Globus pallidus (tissue), 1 donor: ENCODE measurements at regions not wholly inside any gene's neighbourhood (a gene's known extent, or its start where the extent isn't known, plus 50 kb on each side); places are given as distances from the start of the nearest gene placed in this dataset.
"Not testable (repeated sequence)": the region's sequence is repeated elsewhere in the genome, so short reads cannot be mapped to it uniquely, and the experiment has no call there.

Source experiments
- DNase-seq: peaks from one replicate; pipeline ENCODE4 v3.0.0-alpha.2; 2015; ENCODE audit warnings: low spot score

DNA sequence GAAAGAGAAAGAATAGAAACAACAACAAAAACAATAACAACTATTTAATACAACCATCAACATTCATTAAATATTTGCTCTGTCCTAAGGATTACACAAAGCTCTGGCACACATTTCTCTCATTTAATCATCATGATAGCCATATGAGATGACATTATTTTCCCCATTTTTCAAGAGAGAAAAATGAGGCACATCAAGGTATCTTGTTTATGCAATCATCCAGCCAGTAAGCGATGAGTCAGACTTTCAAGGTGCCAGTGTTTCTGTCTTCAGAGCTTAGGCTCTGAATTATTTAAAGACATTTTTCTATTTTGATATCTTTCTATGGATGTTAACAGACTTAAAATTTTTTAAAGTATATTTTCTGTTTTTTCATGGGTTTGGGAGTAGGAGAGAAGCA lies 541.8 kb upstream of the SMIM31 start:
- DNase-seq, result no peak

DNA sequence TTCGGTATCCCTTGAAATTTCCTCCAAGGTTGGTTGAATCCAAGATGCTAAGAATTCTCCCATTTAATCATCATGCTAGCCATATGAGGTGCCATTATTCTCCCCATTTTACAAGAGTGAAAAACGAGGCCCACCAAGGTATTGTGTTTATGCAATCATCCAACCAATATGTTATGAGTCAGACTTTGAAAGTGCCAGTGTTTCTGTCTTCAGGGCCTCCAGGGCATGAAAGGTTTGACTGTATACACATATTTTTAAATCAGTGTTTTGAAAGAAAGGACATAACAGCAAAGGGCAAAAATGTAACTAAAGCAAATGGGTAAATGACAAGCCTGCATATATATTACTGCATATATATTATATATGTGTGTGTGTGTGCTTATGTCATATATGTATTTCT lies 541.2 kb upstream of the SMIM31 start:
- DNase-seq, result no peak

DNA sequence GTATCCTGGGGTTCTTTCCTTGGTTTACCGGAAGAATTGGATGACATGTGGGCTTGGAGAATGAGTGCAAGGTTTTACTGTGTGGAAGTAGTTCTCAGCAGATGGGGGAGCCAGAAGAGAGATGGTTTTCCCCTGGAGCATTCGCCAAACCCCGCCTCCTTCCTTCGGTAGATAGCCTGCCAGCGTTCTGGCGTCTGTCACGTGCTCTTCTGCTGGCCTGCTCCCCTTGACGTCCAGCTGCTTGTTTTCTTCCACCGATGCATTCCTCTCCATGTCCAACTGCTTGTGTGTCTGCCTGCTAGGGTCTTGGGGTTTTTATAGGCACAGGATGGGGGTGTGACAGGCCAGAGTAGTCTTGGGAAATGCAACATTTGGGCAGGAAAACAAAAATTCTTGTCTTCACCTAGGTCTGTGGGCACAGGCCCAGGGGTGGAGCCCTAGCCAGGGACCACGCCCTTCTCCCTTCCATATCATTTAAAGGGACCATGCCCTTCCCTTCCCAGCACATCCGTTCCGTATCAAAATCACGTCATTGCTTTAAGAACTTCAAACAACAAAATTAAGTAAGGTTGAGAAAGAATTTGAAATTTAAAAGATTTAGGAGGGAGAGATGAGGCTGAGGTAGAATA lies 538.7 kb upstream of the SMIM31 start:
- no peak for DNase-seq

DNA sequence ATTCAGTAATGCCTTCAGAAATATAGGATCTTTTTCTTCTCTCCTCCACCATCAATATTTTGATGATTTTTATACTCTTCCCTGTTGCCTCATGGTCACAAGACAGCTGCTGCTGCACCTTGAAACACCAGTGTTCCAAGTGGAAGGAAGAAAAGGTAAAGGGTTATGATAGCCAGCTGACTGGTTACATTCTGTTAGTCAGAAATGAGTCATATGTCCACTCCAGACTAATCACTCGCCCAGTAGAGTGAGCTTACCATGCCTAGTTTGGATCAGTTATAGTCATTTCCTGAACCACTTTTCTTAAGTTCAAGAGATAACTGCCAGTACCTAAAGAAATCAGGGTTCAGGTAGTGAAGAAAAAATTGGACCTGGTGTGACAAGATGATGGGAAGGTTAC lies 532.3 kb upstream of the SMIM31 start:
- no peak for DNase-seq

DNA sequence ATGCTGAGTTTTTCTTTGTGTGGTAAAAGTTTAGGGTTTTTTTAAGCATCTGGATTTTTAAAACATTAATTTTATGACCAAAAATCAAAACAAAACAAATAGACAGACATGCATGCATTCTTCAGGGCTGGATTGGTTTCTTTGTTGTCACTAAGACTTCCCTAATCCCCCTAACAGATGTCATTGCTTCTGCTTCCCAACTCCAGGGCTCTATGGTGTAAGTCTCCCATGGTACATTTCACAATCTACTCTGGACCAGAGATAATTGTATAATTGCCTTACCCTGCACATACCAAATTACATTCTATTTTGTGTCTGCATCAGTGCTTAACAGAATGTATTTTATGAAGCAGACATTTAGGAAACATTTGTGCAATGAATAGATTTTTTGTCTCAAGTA lies 529.1 kb upstream of the SMIM31 start:
- DNase-seq, result no peak

DNA sequence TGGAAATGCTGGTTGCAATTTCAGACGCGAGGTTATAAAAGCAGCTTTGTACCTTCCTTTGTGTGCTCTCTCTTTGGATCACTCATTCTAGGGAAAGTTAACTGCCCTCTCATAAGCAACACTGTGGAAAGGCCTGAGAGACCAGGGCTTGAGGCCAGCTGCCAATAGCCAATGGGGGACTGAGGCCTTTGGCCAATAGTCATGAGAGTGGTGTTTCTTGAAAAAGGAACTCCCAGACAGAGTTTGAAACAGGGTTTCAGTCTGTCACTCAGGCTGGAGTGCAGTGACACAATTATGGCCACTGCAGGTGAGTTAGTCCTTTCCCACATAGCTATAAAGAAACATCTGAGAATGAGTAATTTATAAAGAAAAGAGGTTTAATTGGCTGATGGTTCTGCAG lies 524.7 kb upstream of the SMIM31 start:
- peak; percentile 28 for DNase-seq

DNA sequence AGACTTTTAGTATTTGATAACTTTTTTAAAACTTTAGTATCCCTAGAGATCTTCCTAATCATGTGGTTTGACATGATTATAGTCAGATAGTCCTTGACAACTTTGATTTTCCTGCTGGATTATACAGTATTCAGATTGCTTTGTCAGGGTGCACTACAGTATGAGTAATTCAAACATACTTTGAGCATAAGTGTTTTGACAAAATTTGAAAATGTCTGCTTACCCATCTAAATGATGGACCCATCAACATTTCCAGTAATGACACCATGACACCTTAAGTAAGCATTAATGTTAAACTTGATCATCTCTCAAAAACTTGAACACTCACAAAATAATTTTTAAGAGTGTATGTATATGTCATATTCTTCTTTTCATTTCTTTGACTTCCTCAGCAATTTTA lies 514.5 kb upstream of the SMIM31 start:
- DNase-seq, result no peak

DNA sequence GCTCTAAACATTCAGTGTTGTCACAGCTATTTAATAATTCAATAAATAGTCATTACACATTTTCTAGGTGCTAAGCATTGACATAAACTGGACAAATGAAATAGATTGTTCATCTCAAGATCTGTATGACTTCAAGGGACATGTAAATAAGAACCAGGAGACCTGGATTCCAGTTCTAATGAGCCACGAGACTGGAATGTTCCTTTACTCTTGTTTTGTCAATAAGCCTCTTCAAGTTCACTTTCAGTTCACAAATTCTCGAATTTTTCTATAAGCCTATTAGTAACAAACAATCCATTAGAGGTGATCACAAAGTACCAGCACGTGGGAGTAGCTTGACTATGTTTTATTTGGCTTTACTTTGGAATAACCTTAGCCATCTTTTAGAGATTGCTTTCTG lies 514.0 kb upstream of the SMIM31 start:
- no peak for DNase-seq

DNA sequence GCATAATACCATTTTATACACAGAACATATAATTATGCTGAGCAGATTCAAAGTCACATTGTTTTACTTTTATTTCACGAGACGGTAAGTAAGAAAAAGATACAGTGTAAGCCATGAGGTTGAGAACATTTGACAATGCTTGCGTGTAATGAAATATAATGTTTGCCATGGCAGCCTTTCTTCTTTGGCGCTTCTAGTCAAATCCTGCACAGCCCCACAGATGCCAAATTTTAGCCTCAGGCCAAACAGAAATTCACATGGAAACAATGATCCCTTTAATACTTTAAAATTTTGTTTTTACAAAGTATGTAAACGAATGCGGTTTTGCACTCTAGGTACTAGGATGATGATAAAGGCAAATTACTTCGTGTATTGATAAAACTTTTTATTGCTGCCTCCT lies 502.7 kb upstream of the SMIM31 start:
- DNase-seq, result peak; percentile 62

DNA sequence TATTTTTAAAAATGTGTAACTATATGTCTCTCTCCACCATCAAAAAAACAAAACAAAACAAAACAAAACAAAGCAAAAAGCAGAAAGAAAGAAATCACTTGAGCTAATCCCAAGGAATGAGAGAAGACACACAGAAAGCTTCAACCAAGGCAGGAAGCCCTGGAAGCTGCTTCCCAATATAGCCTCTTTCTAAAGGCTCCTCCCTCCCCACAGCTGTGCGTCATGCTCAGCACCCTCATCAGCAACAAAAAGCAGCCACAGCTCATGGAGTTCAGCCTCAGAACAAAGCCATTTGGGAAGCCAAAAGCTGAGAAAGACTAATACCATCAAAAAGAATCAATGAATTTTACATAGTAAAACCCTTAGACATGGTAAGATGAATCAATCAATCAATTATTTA lies 501.6 kb upstream of the SMIM31 start:
- peak; percentile 92 for DNase-seq

DNA sequence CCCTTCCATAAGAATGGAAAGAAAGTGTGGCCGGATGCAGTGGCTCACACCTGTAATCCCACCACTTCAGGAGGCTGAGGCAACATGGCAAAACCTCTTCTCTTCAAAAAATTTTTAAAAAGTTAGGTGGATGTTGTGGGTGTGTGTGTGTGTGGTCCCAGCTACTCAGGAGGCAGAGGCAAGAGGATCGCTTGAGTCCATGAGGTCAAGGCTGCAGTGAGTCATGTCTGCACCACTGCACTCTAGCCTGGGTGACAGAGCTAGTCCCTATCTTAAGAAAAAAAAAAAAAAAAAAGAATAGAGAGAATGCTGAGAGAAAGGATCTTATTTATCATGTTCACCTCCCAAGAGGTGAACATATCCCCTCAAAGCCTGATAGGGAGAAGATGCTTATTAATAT lies 492.1 kb upstream of the SMIM31 start:
- no peak for DNase-seq

DNA sequence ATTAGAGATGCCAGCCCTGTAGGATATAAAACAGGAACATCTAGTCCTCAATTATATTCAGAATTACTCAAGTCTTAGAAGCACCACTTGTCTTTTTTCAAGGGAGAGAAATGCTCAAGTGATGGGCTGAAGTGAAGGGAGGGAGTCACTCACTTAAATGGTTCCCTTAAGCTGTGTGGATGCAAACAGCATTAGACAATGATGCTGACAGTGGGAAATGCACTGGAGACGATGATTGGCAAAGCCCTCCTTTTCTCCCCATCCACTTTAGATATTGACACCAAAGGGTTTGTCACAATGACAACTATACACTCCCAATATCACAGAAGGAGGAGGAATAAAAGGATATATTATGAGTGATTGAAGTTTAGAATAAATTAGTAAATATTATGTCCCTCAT lies 491.4 kb upstream of the SMIM31 start:
- not testable (repeated sequence) for DNase-seq

DNA sequence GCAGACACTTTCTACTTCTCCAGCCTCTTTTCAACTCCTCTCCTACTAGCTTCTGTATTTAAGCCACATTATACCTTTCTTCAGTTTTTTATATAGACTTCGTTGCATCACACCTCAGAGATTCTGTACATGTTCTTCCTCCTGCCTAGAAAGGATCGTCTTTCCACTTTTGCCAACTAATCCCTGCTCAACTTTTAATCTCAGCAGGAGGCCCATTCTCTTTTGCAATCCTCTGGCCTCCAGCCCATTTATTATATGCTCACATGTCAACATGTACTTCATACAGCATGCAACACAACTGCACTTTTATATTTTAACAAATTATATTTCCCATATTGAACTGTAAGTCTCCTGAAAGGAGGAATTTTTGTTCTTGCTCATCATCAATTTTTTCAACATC lies 476.5 kb upstream of the SMIM31 start:
- not testable (repeated sequence) for DNase-seq

DNA sequence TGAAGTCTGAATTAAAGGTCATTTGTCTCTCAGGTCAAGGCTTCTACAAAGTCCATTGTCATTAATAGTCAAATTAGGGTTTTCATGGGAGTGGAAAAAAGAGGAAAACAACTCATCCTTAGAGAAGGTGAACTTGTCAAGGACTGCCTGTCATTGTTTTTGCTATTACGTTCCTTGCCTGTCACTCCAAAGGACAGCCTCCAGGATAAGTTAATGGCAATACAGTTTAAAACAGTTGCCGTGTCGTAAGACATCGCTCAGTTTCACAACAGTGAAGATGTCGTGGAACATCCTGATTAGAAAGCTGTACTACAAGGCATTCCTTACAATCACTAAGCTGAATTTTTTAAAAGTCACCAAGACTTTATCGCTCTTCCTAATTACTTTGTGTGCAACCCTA lies 466.8 kb upstream of the SMIM31 start:
- DNase-seq, result no peak

DNA sequence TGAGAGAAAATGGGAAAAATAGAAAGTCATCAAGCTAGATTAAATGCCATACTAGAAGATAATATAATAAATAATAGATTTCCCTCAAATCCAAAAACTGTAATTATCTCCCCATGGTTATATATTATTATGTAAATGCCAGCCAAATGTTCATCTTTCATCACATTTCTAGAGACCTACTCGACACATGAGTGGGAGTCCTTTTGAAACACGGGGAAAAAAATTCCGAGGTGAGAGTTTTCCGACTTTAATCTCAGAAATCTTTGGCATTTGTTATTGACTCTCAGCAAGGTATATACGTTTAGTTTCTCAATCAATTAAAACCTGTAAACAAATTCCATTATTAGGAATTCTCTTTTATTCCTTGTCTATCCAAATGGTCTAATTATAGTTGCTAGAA lies 465.4 kb upstream of the SMIM31 start:
- DNase-seq, result no peak

DNA sequence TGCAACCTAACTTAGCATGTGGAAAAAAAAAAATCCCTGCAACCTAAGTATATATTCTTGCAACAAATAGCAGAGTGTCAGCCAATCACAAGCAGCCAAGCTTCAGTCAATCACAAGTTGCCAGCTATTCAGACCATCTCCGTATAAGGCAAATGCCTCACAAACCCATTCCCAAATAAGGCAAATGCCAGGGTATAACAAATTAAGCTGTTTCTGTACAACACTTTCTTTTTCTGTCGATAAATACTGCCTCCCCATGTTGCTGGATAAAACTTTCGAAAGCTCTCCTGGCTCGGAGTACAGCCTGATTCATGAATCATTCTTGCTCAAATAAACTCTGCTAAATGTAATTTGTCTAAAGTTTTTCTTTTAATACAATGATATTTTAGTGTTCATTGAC lies 460.7 kb upstream of the SMIM31 start:
- no peak for DNase-seq

DNA sequence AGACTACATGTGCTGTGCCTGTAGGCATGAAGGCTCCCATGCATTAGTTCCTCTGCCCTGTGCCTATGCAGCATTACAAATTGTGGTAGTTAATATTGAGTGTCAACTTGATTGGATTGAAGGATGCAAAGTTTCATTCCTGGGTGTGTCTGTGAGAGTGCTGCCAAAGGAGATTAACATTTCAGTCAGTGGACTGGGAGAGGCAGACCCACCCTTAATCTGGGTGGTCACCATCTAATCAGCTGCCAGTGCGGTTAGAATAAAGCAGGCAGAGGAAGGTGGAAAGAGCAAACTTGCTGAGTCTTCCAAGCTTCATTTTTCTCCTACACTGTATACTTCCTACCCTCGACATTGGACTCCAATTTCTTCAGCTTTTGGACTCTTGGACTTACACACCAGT lies 460.2 kb upstream of the SMIM31 start:
- DNase-seq, result no peak

DNA sequence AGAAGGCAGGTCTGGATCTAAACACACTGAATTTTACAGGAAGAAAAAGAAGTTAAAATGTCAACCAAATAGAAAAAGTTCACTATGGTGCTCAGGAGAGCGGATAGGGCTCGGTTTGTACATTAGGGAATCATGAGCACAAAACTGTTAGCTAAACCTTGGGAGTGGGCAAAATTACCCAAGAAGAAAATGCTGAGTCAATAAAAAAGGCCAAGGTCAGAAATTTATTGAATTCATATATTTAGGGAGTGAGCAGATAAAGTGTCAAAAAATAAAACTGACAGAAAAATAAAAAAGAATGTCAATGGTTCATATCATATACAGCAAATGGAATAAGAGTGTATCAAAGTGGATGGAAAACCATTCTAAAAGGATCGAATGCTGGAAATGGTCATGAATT lies 452.5 kb upstream of the SMIM31 start:
- no peak for DNase-seq

DNA sequence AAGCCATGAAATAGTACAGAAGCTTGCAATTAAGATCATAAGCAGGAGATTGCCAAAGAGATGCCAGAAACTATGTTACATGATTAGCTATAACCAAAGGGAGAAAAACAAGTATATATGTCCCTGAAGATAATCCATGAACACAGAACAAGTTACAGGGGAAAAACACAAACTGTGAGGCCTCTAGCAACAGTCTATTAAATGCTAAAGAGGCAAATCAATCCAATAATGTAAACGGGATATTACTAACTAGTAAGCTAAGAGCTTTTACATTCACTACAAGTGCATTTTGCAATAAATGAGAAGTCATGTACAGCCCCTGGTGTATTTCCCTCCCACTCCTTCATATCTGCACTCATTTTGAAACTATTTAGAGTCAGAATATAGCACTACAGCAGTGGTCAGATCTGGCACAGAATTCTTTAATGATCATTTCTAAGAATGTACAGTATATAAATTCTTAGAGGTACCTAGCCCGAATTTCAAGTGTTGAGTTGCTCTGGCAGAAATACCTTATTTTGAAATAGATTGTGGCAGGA lies 449.8 kb upstream of the SMIM31 start:
- DNase-seq, result no peak

DNA sequence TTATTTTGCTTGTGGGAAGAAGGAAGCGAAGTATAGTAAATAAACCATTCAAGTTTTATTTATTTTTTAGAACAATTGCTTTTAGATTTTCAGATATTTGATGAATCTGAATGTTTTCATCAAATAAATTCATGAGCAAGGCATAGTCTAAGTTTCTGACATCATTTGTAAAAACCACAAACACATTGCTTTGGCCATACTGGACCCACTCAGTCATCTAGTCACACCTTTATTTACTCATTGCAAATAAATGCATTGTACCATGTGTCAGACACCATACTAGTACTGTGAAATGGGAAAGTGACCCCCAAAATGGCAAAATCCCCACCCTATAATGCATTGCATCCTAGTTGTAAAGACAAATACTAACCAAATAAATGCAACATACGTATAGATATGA lies 449.1 kb upstream of the SMIM31 start:
- no peak for DNase-seq

DNA sequence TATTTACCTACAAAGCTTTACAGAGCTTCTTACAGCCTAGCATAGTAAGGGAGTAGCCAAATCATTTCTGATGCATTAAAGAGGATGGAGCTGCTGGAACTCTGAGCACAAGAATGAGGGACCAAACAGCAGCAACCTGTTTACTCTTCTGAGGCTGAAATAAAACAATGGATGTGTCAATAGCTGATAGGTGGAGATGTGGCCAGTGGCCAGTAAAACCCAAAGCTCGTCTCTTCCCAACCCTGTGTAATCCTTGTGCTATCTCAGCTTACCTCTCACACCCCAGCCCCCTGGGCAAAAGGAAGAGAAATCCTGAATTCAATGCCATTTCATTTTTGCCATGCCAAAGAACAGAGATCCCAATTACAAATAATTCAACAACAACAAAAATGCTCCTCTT lies 446.7 kb upstream of the SMIM31 start:
- DNase-seq, result no peak

DNA sequence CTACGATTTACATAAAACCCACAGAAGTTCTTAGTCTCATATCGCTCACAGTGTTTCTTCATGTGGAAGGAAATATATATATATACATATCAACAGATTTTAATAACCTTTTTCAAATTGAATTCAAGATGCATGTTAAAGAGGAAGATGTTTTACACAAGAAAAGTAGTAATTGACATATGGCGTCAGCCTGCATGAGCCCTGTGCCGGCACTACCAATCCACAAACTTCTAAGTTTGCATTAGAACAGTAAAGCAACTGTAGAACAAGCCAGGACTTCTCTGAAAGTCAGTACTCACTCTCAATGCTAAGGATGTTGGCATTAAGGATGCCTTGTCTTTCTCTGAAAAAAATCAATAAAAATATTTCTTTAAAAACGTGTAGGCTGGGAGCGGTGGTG lies 441.3 kb upstream of the SMIM31 start:
- DNase-seq, result no peak

DNA sequence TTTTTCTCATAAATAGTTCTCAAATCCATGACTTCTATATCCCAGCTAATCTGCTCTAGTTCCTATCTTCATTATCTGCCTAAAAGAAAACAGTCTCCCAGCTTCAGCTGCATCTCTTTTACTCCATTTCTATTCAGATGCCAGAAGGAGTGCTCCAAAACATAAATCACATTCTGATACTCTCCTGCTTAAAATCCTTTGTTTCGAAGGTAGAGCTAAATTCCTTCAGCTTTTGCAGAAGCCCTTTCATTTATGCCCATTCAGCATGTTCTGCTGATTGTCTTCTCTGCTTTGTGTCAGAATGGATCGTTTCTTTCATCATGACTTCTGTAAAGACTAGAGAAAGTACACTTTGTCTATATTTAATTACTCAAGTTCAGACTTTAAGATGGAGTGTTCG lies 440.1 kb upstream of the SMIM31 start:
- DNase-seq, result no peak

DNA sequence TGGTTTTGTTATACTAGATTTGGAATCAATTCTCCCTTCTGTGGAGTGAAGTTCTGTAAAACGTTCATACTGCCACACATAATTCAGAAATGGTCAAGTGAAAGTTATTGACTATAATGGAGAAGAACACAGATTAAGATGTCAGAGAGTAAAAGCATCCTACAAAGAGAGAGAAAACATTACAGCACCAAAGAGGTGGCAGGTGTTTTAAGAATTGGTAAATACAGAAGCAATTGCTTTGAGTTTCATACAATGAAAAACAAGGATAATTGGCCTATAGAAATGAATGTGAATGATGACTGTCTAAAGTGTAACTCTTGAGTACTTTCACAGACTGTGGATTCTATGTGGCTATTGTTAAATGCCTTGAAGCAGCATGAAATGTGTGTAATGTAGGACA lies 435.6 kb upstream of the SMIM31 start:
- DNase-seq, result no peak

DNA sequence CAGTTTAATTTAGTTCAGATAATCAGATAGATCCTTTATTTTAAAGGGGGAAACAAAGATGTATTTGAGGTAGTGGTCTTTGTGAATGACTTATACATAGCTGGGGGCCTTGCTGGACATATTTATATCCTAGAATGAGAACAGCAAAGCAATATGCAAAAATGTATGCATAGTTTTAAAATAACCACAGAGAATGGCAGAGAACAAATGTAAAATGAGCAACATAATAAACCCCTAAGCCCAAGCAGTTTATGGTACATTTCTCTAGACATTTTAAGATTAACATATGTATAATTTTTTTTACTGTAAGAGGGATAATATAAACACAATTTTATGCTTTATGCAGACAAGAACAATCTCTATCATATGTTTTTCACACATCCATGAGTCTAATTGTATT lies 434.2 kb upstream of the SMIM31 start:
- no peak for DNase-seq
